Omental fat pad (tissue), 2 donors: ENCODE measurements at regions not wholly inside any gene's neighbourhood (a gene's known extent, or its start where the extent isn't known, plus 50 kb on each side); places are given as distances from the start of the nearest gene placed in this dataset. TPM values are rescaled to one million over a fixed set of nuclear protein-coding genes. Genes with fewer than 3 reads are reported as not detected.
"Not testable (repeated sequence)": the region's sequence is repeated elsewhere in the genome, so short reads cannot be mapped to it uniquely, and the experiment has no call there.

Source experiments
- ATAC-seq: fragments of 150-250 bp; one replicate; pipeline ENCODE4 v1.9.1; 2016; ENCODE audit warnings: mild to moderate bottlenecking, moderate library complexity; ENCODE audit not compliant: low FRiP score
- DNase-seq: peaks from one replicate; pipeline ENCODE4 v3.0.0-alpha.2; 2019; ENCODE audit warnings: low spot score
- small RNA-seq: library from RNA; depleted of rRNA; stranded (forward); fragments of <200 nt; gene quantifications from one replicate; pipeline ENCODE3, GENCODE V24; 2016

DNA sequence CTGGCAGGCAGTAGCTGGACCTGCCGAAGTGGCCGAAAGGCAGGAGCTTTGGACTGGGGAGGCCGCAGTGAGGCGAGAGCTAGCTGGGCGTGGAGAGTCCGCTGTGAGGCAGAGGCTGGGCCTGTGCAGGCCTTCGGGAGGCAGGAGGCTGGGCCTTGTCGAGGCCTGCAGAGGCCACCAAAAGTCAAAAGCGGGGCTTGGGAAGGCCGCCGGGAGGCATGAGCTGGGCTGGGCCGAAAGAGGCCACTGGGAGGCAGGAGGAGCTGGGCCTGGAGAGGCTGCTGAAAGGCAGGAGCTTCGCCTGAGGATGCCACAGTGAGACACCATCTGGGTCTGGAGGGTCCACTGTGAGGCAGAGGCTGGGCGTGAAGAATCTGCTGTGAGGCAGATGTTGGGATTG lies 105.8 kb upstream of the TP53BP2 start:
- ATAC-seq, DNase-seq: not testable (repeated sequence)

DNA sequence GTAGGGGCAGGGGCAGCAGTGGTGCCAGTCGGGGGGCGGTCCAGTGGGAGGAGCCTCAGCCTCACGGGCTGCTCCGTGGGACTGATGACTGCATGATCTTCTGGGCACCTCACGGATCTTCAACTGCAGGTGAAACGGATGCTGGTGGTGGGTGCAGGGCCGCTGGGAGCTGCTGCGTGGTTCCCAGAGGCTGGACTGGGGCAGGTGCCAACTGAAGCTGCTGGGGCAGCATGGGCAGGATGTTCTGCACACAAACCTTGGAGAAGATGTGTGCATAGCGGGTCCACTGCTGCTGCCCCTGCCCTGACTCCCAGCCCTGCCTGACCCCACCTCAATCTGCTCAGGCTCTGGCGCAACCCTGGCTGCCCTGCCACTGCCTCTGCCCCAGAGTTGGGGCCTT lies 104.2 kb upstream of the TP53BP2 start:
- ATAC-seq: not testable (repeated sequence)

DNA sequence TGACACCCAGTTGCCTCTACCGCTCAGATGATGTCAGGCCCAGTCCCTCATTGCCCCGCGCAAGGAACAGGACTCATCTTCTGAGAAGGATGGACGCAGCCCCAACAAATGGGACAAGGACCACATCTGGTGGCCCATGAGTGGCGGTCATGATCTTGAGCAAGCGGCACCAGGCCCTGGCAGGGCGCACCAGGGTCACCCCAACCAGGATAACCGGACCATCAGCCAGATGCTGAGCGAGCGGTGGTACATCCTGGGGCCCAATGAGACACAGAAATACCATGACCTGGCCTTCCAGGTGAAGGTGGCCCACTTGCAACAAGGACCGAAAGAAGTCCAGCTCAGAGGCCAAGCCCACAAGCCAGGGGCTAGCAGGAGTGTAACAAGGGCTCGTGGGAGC lies 102.3 kb upstream of the TP53BP2 start:
- not testable (repeated sequence) for ATAC-seq, DNase-seq

More for the DNA sequence above, 104.2 kb upstream of the TP53BP2 start:
- DNase-seq: not testable (repeated sequence)

DNA sequence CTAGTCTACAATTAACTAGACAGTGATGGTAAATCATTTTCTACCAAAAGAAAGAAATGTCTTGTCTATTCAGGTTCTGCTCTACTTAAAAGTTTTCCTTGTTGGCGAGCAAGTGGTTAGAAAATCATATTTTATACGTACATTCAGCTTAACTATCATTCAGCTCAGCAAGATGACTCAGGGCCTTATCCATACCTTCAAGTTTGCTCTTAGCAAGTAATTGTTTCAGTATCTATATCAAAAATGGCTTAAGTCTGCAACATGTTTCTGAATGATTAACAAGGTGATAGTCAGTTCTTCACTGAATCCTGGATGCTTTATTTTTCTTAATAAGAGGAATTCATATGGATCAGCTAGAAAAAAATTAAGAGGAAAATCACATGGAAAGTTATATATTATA lies 90.8 kb upstream of the TP53BP2 start:
- not testable (repeated sequence) for ATAC-seq, DNase-seq

DNA sequence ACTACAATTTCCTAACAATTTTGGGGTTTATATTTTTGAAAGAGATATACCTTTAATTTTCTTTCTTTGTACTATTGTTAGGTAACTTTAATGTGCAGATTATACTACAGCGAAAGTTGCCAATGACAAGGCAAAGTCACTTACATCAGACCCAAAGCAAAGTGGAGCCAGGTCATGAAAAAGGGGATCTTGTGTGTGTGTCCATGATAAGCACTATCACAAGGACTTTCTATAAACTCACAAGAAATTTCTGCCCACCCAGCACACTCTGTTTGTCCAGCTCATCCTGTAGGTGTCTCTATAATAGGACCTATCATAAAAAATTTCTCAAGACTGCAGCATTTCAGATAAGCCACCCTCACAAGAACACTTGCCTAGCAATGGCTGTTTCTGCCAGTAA lies 85.7 kb upstream of the TP53BP2 start:
- not testable (repeated sequence) for ATAC-seq, DNase-seq

DNA sequence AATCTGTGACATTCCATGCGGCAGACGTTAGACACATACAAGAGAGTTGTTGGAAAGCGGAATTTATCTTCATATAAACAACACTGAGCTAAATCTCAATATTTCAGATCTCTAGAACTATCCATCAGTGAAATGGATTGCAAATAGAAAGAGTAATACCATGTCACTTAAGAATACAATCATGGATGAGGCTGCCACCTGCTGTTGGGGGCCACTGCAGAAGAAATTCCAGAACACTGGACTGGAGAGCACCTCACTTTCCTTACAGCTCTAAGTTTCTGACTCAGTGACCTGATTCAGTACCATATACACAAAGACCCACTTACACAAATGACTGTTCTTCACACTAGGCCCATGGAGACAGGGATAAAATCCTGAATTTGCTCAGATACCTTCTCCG lies 75.1 kb upstream of the TP53BP2 start:
- not testable (repeated sequence) for ATAC-seq, DNase-seq

DNA sequence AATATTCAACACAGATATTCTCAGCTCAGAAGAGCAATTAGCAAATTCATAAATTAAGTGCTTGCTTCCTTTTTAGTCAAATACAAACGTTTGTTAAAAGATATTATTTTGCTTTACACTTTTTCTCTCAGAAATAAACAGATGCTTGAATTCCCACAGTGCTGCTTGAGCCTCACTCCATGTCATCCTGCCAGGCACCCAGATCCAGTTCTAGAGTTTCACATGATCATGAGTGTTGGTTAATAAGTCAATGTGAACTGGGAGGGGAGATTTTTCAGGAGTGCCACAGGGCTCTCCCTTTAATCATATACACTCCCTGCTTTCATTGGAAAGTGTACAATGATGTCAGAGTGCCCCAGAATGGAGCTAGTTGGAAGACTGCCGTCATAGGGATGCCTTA lies 69.7 kb upstream of the TP53BP2 start:
- not testable (repeated sequence) for ATAC-seq, DNase-seq

DNA sequence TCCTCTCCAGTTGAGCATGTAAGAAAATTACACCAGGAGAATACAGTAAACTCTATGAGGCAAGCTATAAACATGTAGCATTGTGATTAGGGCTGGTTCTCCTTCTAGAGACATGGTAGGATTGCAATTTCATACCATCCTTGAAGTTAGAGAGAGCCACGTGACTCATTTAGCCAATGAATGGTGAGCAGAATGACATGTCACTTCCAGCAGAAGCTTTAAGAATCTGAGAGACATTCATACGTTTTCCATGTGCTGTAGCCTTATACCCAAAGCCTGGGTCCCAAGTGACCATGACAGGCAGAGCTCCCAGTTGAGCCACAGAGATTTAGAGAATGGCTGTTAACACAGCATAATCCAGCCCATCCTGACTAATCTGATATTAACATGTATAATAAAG lies 68.0 kb upstream of the TP53BP2 start:
- DNase-seq, ATAC-seq: not testable (repeated sequence)

DNA sequence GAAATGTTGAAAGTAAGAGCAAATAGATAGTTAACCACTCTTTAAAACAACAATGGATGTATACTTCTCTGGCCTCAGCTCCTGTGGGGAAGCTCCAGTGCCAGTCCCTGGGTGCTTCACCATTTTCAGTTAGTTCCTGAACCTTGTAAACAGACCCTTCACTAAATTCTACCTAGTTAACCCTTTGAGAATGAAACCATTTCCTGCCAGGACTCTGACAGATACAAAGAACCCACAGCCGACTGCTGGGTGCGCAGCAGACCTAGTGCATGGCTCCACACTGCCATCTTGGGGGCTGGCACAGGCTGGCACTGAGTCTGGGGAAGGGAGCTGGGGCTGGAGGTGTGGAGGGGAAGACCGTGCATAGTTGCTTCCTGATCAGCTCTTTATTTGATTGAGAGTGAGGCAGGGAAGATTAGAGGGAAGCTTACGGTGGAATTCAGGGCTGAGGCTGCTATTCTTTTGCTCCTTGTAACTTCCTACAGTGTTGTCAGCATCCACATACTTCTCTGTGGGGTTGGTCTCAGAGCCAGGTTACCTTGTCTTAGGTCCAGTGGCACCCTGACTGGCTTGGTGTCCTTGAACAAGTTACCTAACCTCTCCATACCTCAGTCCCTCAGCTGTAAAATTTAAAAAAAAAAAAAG lies 62.3 kb upstream of the TP53BP2 start:
- not testable (repeated sequence) for DNase-seq, ATAC-seq

DNA sequence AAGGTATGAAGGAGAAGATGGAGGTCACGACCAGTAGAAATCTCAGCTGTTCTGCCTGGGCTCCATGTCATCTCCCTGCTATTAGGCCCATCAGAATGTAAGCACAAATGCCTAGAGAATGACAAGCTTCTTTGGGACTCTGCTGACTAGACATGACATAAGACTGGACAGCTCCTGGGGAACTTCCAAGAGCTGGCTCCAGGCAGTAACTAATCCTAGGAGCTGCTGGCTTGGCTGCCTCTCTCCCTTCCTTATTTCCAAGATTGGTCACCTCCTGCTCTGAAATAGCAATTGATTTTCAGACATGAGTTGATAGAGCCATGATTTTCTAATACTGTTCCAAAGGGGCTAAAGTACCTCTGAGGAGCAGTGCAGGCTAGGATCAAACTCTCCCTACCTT lies 57.5 kb upstream of the TP53BP2 start:
- ATAC-seq, DNase-seq: not testable (repeated sequence)

DNA sequence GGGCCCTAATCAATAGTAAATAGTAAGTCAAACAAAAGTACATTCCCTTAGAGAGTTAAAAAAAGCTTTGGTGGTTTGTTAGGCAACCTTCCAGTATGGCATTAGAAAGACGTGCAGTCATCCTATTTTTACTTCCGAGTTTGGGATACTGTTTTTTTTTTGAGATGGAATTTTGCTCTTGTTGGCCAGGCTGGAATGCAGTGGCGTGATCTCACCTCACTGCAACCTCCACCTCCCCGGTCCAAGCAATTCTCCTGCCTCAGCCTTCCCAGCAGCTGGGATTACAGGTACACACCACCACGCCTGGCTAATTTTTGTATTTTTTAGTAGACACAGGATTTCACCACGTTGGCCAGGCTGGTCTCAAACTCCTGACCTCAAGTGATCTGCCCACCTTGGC lies 54.0 kb upstream of the TP53BP2 start:
- DNase-seq: not testable (repeated sequence)

DNA sequence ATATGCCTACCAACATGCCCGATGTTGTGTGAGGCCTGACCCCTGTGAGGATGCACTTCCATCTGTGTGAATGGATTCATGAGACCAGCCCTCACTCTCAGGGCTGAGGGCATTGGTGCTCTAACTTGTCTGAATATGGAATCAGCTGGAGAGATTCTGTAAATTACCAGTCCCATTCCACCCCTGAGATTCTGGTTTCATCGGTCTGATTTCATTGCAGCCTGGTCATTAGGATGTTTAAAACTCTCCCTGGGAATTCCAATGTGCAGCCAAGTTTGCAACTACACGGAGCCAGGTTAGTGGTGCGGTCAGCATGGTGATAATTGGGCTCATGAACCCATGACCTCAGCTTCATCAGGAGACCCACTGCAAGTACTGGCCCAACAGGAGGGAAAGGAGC lies 51.4 kb upstream of the TP53BP2 start:
- not testable (repeated sequence) for ATAC-seq, DNase-seq

More for the DNA sequence above, 54.0 kb upstream of the TP53BP2 start:
- ATAC-seq: not testable (repeated sequence)

DNA sequence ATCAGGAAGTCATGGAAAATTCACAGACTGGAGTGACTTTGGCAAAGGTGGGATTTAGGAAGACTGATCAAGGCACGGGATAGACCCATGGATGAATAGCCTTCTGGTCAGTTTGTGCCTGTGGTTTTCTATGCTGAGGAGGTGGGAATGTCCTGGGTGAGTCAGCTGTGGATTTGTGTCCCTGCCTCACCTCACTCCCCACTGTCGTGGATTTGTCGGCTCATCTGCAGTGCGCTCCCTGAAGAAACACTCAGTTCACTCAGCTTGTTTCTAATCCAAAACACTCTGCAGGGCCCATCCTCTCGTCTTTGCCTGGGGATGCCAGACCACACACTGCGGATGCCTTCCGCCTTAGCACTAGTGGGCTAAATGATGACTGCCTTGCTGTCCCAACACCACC lies 50.2 kb upstream of the TP53BP2 start:
- DNase-seq, ATAC-seq: not testable (repeated sequence)

Small RNA genes lying in the stretch of these regions (small RNA-seq; reads per million reads assigned to genes)
- not detected for gene RNU6-1319P
